Right lobe of liver (tissue), 4 donors: ENCODE measurements at regions not wholly inside any gene's neighbourhood (a gene's known extent, or its start where the extent isn't known, plus 50 kb on each side); places are given as distances from the start of the nearest gene placed in this dataset.

Experiments used
- CTCF ChIP-seq, 4 donors: fragments of 200-600 bp in 3 of 4; fragments of 450-650 bp in 1 of 4; IDR thresholded peaks; one replicate each; pipeline versions ENCODE4 v1.5.1 to v1.8.0; 2016 to 2022; ENCODE audit warnings: antibody characterized with exemption in 4 of 4, mild to moderate bottlenecking in 2 of 4
- POLR2A ChIP-seq: fragments of 450-650 bp; IDR thresholded peaks from one replicate; pipeline ENCODE4 v1.6.1; 2017; ENCODE audit warnings: antibody characterized with exemption, mild to moderate bottlenecking
- donor health status: DM: no; HTN: no; CAD: no.
- donor health status: DM: no; HTN: no; CAD: no.
- donor health status: DM: no; HTN: yes; CAD: no.

DNA sequence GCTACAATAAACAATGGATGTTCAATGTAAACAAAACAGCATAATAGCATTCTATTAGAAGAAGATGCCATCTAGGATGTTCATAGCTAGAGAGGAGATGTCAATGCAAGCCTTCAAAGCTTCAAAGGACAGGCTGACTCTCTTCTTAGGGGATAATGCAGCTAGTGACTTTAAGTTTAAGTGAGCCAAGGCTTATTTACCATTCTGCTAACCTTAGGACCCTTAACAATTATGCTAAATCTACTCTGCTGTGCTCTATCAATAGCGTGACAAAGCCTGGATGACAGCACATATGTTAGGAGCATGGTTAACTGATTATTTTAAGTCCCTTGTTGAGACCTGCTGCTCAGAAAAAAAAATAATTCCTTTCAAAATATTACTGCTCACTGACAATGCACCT lies 106.0 kb upstream of the SSTR1 start:
- TF ChIP-seq CTCF (IDR thresholded peaks at IDR 0.05) (no peak), POLR2A (no peak)
